Uterus (tissue), 3 donors: ENCODE measurements at regions not wholly inside any gene's neighbourhood (a gene's known extent, or its start where the extent isn't known, plus 50 kb on each side); places are given as distances from the start of the nearest gene placed in this dataset.
A peak's percentile ranks its signal among the peaks of the same experiment; 100 is the strongest.

Source experiments
- DNase-seq, 2 donors: peaks; one replicate each; pipeline ENCODE4 v3.0.0-alpha.2; 2019 to 2020
- H3K27ac ChIP-seq, 2 donors: fragments of 200-600 bp; sonication (generic); 1 replicate in 1 of 2; 2 replicates in 1 of 2; pipeline ENCODE4 v1.5.1; 2016 to 2018
- H3K27me3 ChIP-seq, 2 donors: fragments of 200-600 bp; sonication (generic); one replicate each; pipeline ENCODE4 v1.5.1; 2018 to 2019; ENCODE audit warnings: control low read depth in 1 of 2
- H3K36me3 ChIP-seq, 2 donors: fragments of 200-600 bp; sonication (generic); one replicate each; pipeline ENCODE4 v1.5.1; 2019; ENCODE audit warnings: control low read depth in 1 of 2
- H3K4me1 ChIP-seq, 2 donors: fragments of 200-600 bp; sonication (generic); one replicate each; pipeline ENCODE4 v1.5.1; 2018 to 2019; ENCODE audit warnings: control low read depth in 1 of 2
- H3K4me3 ChIP-seq, 2 donors: fragments of 200-600 bp; sonication (generic); 1 replicate in 1 of 2; 2 replicates in 1 of 2; pipeline ENCODE4 v1.5.1; 2018 to 2019; ENCODE audit warnings: mild to moderate bottlenecking in 1 of 2
- H3K9me3 ChIP-seq, 2 donors: fragments of 200-600 bp; sonication (generic); one replicate each; pipeline ENCODE4 v1.5.1; 2019; ENCODE audit warnings: control low read depth in 1 of 2
- CTCF ChIP-seq, 4 experiments: fragments of 200-600 bp in 2 of 4; fragments of 450-650 bp in 2 of 4; sonication (generic) in 2 of 4; IDR thresholded peaks; one replicate each; pipeline ENCODE4 v1.5.1; 2016 to 2019; ENCODE audit warnings: antibody characterized with exemption in 4 of 4, mild to moderate bottlenecking in 2 of 4, moderate library complexity in 1 of 4
- POLR2A ChIP-seq, 2 donors: fragments of 450-650 bp; IDR thresholded peaks; one replicate each; pipeline ENCODE4 v1.6.1; 2016; ENCODE audit warnings: antibody characterized with exemption in 2 of 2, mild to moderate bottlenecking in 1 of 2, moderate library complexity in 1 of 2
- intact Hi-C: fragments of 100-400 bp; cut with DNase I; formaldehyde crosslinking; loops from one replicate; pipeline ENCODE4 v1.15.1; 2023; ENCODE audit warnings: low total_unique reads
- donor health status: DM: yes; HTN: yes; CAD: no.

- Histone ChIP-seq H3K27ac (no peak overlapping the region), H3K9me3 (no peaks in the 10 kb centered on the region), H3K36me3 (no peaks in the 10 kb centered on the region), H3K27me3 (no peaks in the 10 kb centered on the region), H3K4me3 (no peak overlapping the region), H3K4me1 (no peaks in the 10 kb centered on the region)
- DNase-seq: no peak
- TF ChIP-seq POLR2A (IDR thresholded peaks at IDR 0.05) (no peak), CTCF (IDR thresholded peaks at IDR 0.05) (peak; percentile 52 to 73 (median 67))
- intact Hi-C loops: no loop called here
Observed at GRCh38 chr19:28710278-28710677, 502.7 kb downstream of the UQCRFS1 start.

GRCh38 chr19:28706693-28707092, 506.3 kb downstream of the UQCRFS1 start:
- no peaks in the 10 kb centered on the region for H3K9me3 ChIP-seq
- H3K4me3 ChIP-seq: no peak overlapping the region
- TF ChIP-seq POLR2A (IDR thresholded peaks at IDR 0.05) (no peak), CTCF (IDR thresholded peaks at IDR 0.05) (no peak)
- no peak overlapping the region for H3K27ac ChIP-seq
- DNase-seq: no peak
- H3K27me3 ChIP-seq: no peaks in the 10 kb centered on the region
- H3K36me3 ChIP-seq: no peaks in the 10 kb centered on the region
- intact Hi-C loops: no loop called here
- H3K4me1 ChIP-seq: no peaks in the 10 kb centered on the region

- intact Hi-C loops: no loop called here
- no peak for DNase-seq
- Histone ChIP-seq H3K27ac (no peak overlapping the region), H3K9me3 (no peaks in the 10 kb centered on the region), H3K27me3 (no peaks in the 10 kb centered on the region), H3K36me3 (no peaks in the 10 kb centered on the region), H3K4me3 (no peak overlapping the region), H3K4me1 (no peaks in the 10 kb centered on the region)
- TF ChIP-seq POLR2A (IDR thresholded peaks at IDR 0.05) (no peak), CTCF (IDR thresholded peaks at IDR 0.05) (no peak)
Observed at GRCh38 chr19:28705008-28705407, 507.9 kb downstream of the UQCRFS1 start.

- H3K4me3 ChIP-seq: no peak overlapping the region
- intact Hi-C loops: no loop called here
- H3K27ac ChIP-seq: no peak overlapping the region
- no peak for DNase-seq
- H3K9me3 ChIP-seq: no peaks in the 10 kb centered on the region
- TF ChIP-seq CTCF (IDR thresholded peaks at IDR 0.05) (no peak), POLR2A (IDR thresholded peaks at IDR 0.05) (no peak)
- no peaks in the 10 kb centered on the region for H3K36me3 ChIP-seq
- no peaks in the 10 kb centered on the region for H3K27me3 ChIP-seq
- no peaks in the 10 kb centered on the region for H3K4me1 ChIP-seq
Observed at GRCh38 chr19:28703400-28703956, 509.5 kb downstream of the UQCRFS1 start.

- no peak overlapping the region for H3K4me3 ChIP-seq
- no peak overlapping the region for H3K27ac ChIP-seq
- H3K4me1 ChIP-seq: no peaks in the 10 kb centered on the region
- TF ChIP-seq CTCF (IDR thresholded peaks at IDR 0.05) (no peak), POLR2A (IDR thresholded peaks at IDR 0.05) (no peak)
- no peaks in the 10 kb centered on the region for H3K9me3 ChIP-seq
- intact Hi-C loops: no loop called here
- DNase-seq: no peak
- no peaks in the 10 kb centered on the region for H3K36me3 ChIP-seq
- no peaks in the 10 kb centered on the region for H3K27me3 ChIP-seq
Observed at GRCh38 chr19:28701491-28701890, 511.5 kb downstream of the UQCRFS1 start.
